ENCODE measurements at regions not wholly inside any gene's neighbourhood (a gene's known extent, or its start where the extent isn't known, plus 50 kb on each side); places are given as distances from the start of the nearest gene placed in this dataset.

DNA sequence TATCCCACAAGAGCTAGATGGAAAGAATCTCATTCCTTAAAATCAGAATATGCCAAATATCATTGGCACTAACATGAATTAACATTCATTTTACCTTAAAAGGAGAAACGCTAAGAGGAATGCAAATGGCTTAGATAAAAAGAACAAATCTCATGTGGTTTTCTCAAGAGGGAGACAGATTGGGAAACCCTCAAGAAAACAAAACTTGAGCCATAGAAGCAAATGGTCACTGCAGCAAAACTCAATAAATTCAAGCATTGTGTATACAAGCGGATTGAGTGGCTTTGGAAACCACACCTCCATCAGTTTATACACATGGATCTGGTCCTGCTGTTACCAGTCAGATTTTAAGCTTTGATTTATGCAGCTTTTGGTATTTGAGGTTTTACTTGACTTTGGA lies 1331.8 kb upstream of the ZEB2 start:
- no peak for DNase-seq (ENCODE audit: low read depth)
- H3K4me3 ChIP-seq (ENCODE audit: low read depth, low read length): no peak overlapping the region
- TF ChIP-seq, protein P1, sequence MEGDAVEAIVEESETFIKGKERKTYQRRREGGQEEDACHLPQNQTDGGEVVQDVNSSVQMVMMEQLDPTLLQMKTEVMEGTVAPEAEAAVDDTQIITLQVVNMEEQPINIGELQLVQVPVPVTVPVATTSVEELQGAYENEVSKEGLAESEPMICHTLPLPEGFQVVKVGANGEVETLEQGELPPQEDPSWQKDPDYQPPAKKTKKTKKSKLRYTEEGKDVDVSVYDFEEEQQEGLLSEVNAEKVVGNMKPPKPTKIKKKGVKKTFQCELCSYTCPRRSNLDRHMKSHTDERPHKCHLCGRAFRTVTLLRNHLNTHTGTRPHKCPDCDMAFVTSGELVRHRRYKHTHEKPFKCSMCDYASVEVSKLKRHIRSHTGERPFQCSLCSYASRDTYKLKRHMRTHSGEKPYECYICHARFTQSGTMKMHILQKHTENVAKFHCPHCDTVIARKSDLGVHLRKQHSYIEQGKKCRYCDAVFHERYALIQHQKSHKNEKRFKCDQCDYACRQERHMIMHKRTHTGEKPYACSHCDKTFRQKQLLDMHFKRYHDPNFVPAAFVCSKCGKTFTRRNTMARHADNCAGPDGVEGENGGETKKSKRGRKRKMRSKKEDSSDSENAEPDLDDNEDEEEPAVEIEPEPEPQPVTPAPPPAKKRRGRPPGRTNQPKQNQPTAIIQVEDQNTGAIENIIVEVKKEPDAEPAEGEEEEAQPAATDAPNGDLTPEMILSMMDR (conservative IDR thresholded peaks at IDR 0.05; ENCODE audit: low read depth, low read length): no peak

DNA sequence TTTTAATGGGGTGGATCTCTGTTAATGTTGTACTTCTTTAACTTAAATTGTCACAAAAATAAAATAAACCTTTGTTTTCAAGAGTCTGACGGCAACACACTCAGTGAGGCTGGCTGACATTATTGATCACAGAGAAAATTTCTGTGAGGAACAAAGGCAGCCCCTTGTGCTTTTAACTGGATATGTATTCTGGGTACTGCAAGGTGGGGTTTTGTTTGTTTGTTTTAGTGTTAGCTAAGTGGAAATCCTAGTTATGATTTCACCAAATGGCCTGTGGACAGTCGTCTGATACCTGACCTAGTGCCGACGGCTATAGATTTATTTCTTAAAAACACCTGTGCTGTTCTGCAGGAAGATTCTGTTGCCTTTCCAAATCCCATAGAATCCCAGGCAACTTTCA lies 1329.5 kb upstream of the ZEB2 start:
- DNase-seq (ENCODE audit: low read depth): no peak
- H3K4me3 ChIP-seq (ENCODE audit: low read depth, low read length): no peak overlapping the region
- TF ChIP-seq, protein P1 (conservative IDR thresholded peaks at IDR 0.05; ENCODE audit: low read depth, low read length): no peak

DNA sequence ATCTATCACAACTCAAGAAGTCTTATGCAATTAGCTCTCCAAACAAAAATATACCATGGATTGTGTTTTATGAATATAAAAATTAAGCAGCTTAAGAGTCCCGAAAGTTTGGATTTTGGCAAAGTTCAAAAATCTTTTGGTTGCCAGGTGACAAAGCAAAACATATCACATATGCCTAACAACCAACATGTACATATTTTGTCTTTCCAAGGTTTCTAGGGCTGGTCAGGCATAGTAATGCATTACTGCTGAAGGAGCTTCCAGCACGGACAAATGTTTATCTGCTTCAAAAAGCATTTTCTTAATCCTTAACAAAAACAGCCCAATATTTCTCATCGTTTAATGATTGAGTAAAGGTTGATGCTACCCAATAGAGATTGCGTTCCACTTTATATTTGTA lies 1327.1 kb upstream of the ZEB2 start:
- no peak for DNase-seq (ENCODE audit: low read depth)

DNA sequence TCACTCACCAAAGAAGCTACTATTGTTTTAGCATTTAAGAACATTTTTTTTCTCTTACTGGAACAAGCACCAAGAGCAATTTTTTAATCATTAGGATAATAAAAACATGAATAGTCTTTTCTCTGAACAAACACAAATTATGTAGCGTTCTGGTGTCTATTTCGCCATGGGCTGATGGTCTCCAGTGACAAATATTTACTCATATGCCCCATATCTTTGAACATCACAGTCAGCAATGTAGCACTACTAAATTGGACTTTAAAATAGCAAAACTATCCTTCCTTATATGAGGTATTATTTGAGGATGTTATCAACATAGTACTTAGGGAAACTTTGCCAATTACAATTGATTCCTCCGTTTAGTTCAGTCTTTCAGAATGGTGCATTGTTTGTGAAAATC lies 1326.0 kb upstream of the ZEB2 start:
- no peak overlapping the region for H3K4me3 ChIP-seq (ENCODE audit: low read depth, low read length)
- TF ChIP-seq, protein P1 (conservative IDR thresholded peaks at IDR 0.05; ENCODE audit: low read depth, low read length): no peak
- DNase-seq (ENCODE audit: low read depth): no peak

More for the DNA sequence above, 1327.1 kb upstream of the ZEB2 start:
- TF ChIP-seq, protein P1 (conservative IDR thresholded peaks at IDR 0.05; ENCODE audit: low read depth, low read length): no peak
- H3K4me3 ChIP-seq (ENCODE audit: low read depth, low read length): no peak overlapping the region

DNA sequence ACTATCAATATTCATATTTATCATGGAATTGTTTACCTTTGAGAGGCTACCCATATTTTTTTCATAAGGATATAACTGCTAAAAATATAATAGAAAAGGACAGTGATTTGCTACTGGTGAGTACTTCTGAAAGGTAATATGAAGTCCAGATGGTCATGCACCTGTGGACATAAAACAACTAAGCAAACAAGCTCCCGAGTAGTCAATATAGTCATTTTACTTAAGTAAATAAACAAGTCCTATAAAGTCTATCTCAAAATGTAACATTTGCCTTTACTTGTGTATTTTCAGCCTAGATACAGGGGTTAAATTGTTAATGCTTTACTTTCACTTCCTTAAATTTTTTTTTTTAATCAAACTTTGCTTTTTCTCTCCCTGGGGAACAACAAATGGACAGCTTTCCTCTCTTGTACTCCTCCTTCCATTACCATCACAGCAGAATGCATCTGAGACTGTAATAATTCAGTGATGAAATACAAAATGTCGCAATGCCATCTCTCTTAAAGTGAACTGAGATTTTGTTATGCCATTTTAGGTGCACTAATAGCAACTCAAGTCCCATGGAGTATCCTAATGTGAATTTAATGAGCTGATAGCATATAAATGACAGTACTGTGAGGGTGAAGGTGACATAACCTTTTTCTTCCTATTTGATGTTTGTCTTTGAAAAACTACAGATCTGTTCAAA lies 1325.4 kb upstream of the ZEB2 start:
- TF ChIP-seq, protein P1 (conservative IDR thresholded peaks at IDR 0.05; ENCODE audit: low read depth, low read length): no peak
- no peak for DNase-seq (ENCODE audit: low read depth)
- H3K4me3 ChIP-seq (ENCODE audit: low read depth, low read length): no peak overlapping the region

DNA sequence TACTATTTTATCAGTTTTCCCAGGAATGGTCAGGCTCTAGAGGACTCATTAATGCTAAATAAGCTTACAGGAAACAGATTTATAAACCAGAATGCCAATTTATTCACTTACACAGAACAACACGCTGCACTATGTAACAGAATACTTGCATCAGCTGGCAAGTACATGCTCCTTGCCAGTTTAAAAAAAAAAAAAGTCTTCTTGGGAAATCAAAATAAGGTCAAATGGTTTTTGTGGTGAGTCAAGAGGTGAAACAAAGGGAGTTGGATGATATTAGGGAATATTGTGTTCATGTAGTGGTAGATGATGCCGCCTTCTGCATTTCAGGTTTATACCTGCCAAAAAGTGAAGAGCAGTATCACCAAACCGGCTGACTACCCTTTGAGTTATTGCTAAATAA lies 1322.1 kb upstream of the ZEB2 start:
- no peak overlapping the region for H3K4me3 ChIP-seq (ENCODE audit: low read depth, low read length)
- no peak for DNase-seq (ENCODE audit: low read depth)
- TF ChIP-seq, protein P1 (conservative IDR thresholded peaks at IDR 0.05; ENCODE audit: low read depth, low read length): no peak

DNA sequence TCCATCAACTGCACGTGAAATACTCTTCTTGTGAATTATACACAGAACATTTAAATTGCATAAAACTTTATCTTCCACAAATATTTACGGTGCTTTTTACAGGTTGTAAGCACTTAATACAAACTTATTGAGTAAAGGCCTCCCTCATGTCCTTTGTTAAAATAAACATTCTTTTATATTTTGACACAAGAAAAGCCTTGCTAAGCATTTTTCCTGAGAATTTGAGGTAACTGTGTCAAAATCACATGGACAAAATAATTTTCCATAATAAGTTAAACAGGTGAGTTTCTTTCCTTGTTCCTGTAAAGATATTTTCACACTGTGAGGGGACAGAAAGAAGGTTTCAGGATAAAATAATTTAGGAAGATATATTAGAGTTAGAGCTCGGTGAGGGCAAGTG lies 1317.1 kb upstream of the ZEB2 start:
- no peak overlapping the region for H3K4me3 ChIP-seq (ENCODE audit: low read depth, low read length)
- no peak for DNase-seq (ENCODE audit: low read depth)
- TF ChIP-seq, protein P1 (conservative IDR thresholded peaks at IDR 0.05; ENCODE audit: low read depth, low read length): no peak
